OCI-LY1 (cell line): ENCODE measurements at regions not wholly inside any gene's neighbourhood (a gene's known extent, or its start where the extent isn't known, plus 50 kb on each side); places are given as distances from the start of the nearest gene placed in this dataset.

Experiments
- H2AFZ ChIP-seq: fragments of 200-600 bp; sonication (generic), shearing (Covaris generic); 2 replicates; pipeline ENCODE4 v1.6.0; 2014; ENCODE audit warnings: antibody characterized with exemption, mild to moderate bottlenecking, low read length
- H3F3A ChIP-seq: fragments of 200-600 bp; sonication (generic), shearing (Covaris generic); 2 replicates; pipeline ENCODE4 v1.6.0; 2014; ENCODE audit warnings: mild to moderate bottlenecking, antibody characterized with exemption, low read length, moderate library complexity; ENCODE audit not compliant: insufficient read depth
- H3K27ac ChIP-seq: fragments of 200-600 bp; sonication (generic); 2 replicates; pipeline ENCODE4 v1.5.1; 2014; ENCODE audit warnings: low read length, mixed run types, mild to moderate bottlenecking, low read depth; ENCODE audit not compliant: poor library complexity, severe bottlenecking
- H3K27me3 ChIP-seq: fragments of 200-600 bp; sonication (generic); 2 replicates; pipeline ENCODE4 v1.6.0; 2014; ENCODE audit warnings: antibody characterized with exemption, mild to moderate bottlenecking, low read length, moderate library complexity; ENCODE audit not compliant: insufficient read depth
- H3K36me3 ChIP-seq: fragments of 200-600 bp; sonication (generic); 2 replicates; pipeline ENCODE4 v1.6.1; 2014; ENCODE audit warnings: mild to moderate bottlenecking, antibody characterized with exemption, low read length, moderate library complexity, mixed read lengths; ENCODE audit not compliant: insufficient read depth
- H3K4me1 ChIP-seq: fragments of 200-600 bp; sonication (generic); 2 replicates; pipeline ENCODE4 v1.5.1; 2014; ENCODE audit warnings: mild to moderate bottlenecking, low read length, moderate library complexity; ENCODE audit not compliant: insufficient read depth, severe bottlenecking
- H3K4me2 ChIP-seq: fragments of 200-600 bp; sonication (generic), shearing (Covaris generic); 2 replicates; pipeline ENCODE4 v1.6.1; 2014; ENCODE audit warnings: low read length
- H3K4me3 ChIP-seq: fragments of 200-600 bp; sonication (generic); 2 replicates; pipeline ENCODE4 v1.5.1; 2014; ENCODE audit warnings: low read length, low read depth, mild to moderate bottlenecking, mixed read lengths; ENCODE audit not compliant: poor library complexity, severe bottlenecking
- H3K79me2 ChIP-seq: fragments of 200-600 bp; shearing (Covaris generic); 2 replicates; pipeline ENCODE4 v1.6.1; 2016; ENCODE audit warnings: mixed run types, low read length, mixed read lengths; ENCODE audit not compliant: insufficient read depth
- H3K9ac ChIP-seq: fragments of 200-600 bp; sonication (generic), shearing (Covaris generic); 2 replicates; pipeline ENCODE4 v1.6.1; 2014; ENCODE audit warnings: mild to moderate bottlenecking, low read length, mixed read lengths
- H3K9me2 ChIP-seq: fragments of 200-600 bp; sonication (generic), shearing (Covaris generic); 2 replicates; pipeline ENCODE4 v1.6.1; 2014; ENCODE audit warnings: low read depth, mild to moderate bottlenecking, low read length, mixed read lengths
- H3K9me3 ChIP-seq: fragments of 200-600 bp; shearing (Covaris generic); 2 replicates; pipeline ENCODE4 v1.6.1; 2014; ENCODE audit warnings: low read length, mixed read lengths
- H4K20me1 ChIP-seq: fragments of 200-600 bp; sonication (generic), shearing (Covaris generic); 2 replicates; pipeline ENCODE4 v1.6.0; 2016; ENCODE audit warnings: mild to moderate bottlenecking, low read length; ENCODE audit not compliant: insufficient read depth
- CTCF ChIP-seq: fragments of 200-600 bp; sonication (generic), shearing (Covaris generic); IDR thresholded peaks from 2 replicates; pipeline ENCODE4 v1.5.1; 2017; ENCODE audit warnings: mild to moderate bottlenecking, antibody characterized with exemption, low read length, moderate library complexity, mixed read lengths
- EZH2 ChIP-seq: fragments of 200-600 bp; sonication (generic), shearing (Covaris generic); IDR thresholded peaks from 2 replicates; pipeline ENCODE4 v1.8.0; 2017; ENCODE audit warnings: borderline replicate concordance, mixed run types, mild to moderate bottlenecking, antibody characterized with exemption, low read length, moderate library complexity, mixed read lengths

GRCh38 chr3:152126260-152126659, 142.5 kb upstream of the MBNL1 start:
- Histone ChIP-seq H3K27ac (no peak overlapping the region), H3K27me3 (no peaks in the 10 kb centered on the region), H4K20me1 (no peaks in the 10 kb centered on the region), H3K4me1 (no peaks in the 10 kb centered on the region), H3K9me2 (no peaks in the 10 kb centered on the region), H3K36me3 (no peaks in the 10 kb centered on the region), H3F3A (no peaks in the 10 kb centered on the region), H2AFZ (no peak overlapping the region), H3K79me2 (no peaks in the 10 kb centered on the region), H3K4me2 (no peak overlapping the region), H3K4me3 (no peak overlapping the region), H3K9ac (no peak overlapping the region), H3K9me3 (no peaks in the 10 kb centered on the region)
- TF ChIP-seq EZH2 (no peak), CTCF (no peak)

GRCh38 chr3:152127058-152127457, 141.7 kb upstream of the MBNL1 start:
- TF ChIP-seq EZH2: no peak
- TF ChIP-seq CTCF: no peak
- Histone ChIP-seq H3K27me3 (no peaks in the 10 kb centered on the region), H3K9me3 (no peaks in the 10 kb centered on the region), H3K9me2 (no peaks in the 10 kb centered on the region), H2AFZ (no peak overlapping the region), H3K4me2 (no peak overlapping the region), H3F3A (no peaks in the 10 kb centered on the region), H3K79me2 (no peaks in the 10 kb centered on the region), H3K4me1 (no peaks in the 10 kb centered on the region), H3K9ac (no peak overlapping the region), H3K4me3 (no peak overlapping the region), H3K27ac (no peak overlapping the region), H4K20me1 (no peaks in the 10 kb centered on the region), H3K36me3 (no peaks in the 10 kb centered on the region)

GRCh38 chr3:152128356-152128755, 140.4 kb upstream of the MBNL1 start:
- Histone ChIP-seq H3K9me2 (no peaks in the 10 kb centered on the region), H3K79me2 (no peaks in the 10 kb centered on the region), H2AFZ (no peak overlapping the region), H3K4me3 (no peak overlapping the region), H3K4me2 (no peak overlapping the region), H4K20me1 (no peaks in the 10 kb centered on the region), H3K4me1 (no peaks in the 10 kb centered on the region), H3F3A (no peaks in the 10 kb centered on the region), H3K27me3 (no peaks in the 10 kb centered on the region), H3K36me3 (no peaks in the 10 kb centered on the region), H3K9me3 (no peaks in the 10 kb centered on the region), H3K9ac (no peak overlapping the region), H3K27ac (no peak overlapping the region)
- TF ChIP-seq CTCF (no peak), EZH2 (no peak)
